ENCODE measurements at regions not wholly inside any gene's neighbourhood (a gene's known extent, or its start where the extent isn't known, plus 50 kb on each side); places are given as distances from the start of the nearest gene placed in this dataset.

DNA sequence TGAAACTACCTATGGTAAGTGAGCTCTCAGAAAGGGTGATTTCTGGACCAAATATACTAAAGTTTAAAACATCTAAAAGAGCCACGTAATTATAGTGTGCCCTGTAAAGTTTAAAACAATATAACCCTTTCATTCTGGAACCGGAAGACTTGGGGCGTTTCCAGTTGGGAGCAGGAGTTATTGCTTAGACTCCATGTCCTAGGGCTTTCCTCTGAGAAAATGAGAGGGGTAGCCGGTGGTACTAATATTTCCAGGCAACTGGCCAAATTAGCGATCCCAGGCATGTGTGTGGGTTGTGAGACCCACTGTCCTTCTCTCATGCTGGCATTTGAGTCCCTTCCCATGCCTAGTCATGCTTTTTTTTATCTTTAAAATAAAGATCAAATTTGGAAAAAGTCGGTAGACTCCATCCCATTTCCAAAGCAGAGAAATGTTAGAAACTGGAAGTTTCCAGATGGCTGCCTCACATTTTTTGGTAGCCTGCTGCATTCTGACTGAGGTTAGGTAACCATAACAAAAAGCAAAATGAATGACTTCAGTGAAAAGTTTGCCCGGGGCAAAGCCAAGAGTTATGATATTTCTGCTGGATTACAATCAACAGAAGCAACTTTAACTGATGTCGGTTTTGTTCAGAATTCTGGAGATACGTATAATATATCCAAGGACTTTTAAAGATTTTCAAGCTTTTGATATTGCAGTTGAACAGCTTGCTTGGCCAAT lies 227.4 kb downstream of the SS18 start:
- no peak overlapping the region for H3K4me2 ChIP-seq (ENCODE audit: insufficient read depth, low read length)
- no peak for FAIRE-seq
- no peaks in the 10 kb centered on the region for H3K36me3 ChIP-seq (ENCODE audit: control insufficient read depth in 2 of 2, extremely low read depth in 1 of 2, insufficient read depth in 2 of 2, low read length in 2 of 2)
- no peaks in the 10 kb centered on the region for H3K4me1 ChIP-seq (ENCODE audit: control insufficient read depth, extremely low read depth, insufficient read depth, low read length)
- H2AFZ ChIP-seq (ENCODE audit: low read depth, low read length) = no peak overlapping the region
- no peak overlapping the region for H3K4me3 ChIP-seq (replicated peaks in 1 of 3; ENCODE audit: insufficient read depth in 1 of 3, low read depth in 1 of 3, low read length in 3 of 3)
- no peaks in the 10 kb centered on the region for H4K20me1 ChIP-seq (replicated peaks; ENCODE audit: control insufficient read depth, extremely low read depth, insufficient read depth, low read length)
- H3K27ac ChIP-seq (ENCODE audit: insufficient read depth, low read depth, low read length) = no peak overlapping the region
- POLR2A ChIA-PET = no interaction called here
- dilution Hi-C loops (cut with MboI; ENCODE audit: extremely low pct_ligation_motif_present, low sequenced_read_pairs) = no loop called here
- H3K9ac ChIP-seq (replicated peaks; ENCODE audit: extremely low read depth, insufficient read depth, low read length) = no peak overlapping the region
- peaks cover 5 to 6% of the 10 kb centered on the region in 2 experiments for H3K27me3 ChIP-seq (ENCODE audit: control insufficient read depth in 2 of 2, insufficient read depth in 2 of 2, low read length in 2 of 2)
- H3K79me2 ChIP-seq (ENCODE audit: control insufficient read depth, insufficient read depth, low read length) = no peaks in the 10 kb centered on the region
- DNase-seq (ENCODE audit: low read depth, low spot score) = no peak
- no peaks in the 10 kb centered on the region for H3K9me3 ChIP-seq (replicated peaks; ENCODE audit: control insufficient read depth, insufficient read depth, low read length)
- TF ChIP-seq EZH2 (IDR thresholded peaks at IDR 0.05; ENCODE audit: borderline replicate concordance, low read depth, low read length, severe bottlenecking) (no peak), MYC (IDR thresholded peaks at IDR 0.05; ENCODE audit: low read depth, low read length) (no peak), FOS (IDR thresholded peaks at IDR 0.05; ENCODE audit: borderline replicate concordance, insufficient read depth, low read length) (no peak), GATA2 (IDR thresholded peaks at IDR 0.05; ENCODE audit: insufficient read depth, insufficient read length, low read depth, low read length) (no peak), JUN (IDR thresholded peaks at IDR 0.05; ENCODE audit: borderline replicate concordance, insufficient read depth, insufficient read length, low read depth) (no peak), POLR2A (IDR thresholded peaks at IDR 0.05; ENCODE audit: low read depth, low read length) (no peak), POLR2AphosphoS5 (IDR thresholded peaks at IDR 0.05; ENCODE audit: insufficient read depth, low read depth, low read length) (no peak)
- TF ChIP-seq, protein P1, sequence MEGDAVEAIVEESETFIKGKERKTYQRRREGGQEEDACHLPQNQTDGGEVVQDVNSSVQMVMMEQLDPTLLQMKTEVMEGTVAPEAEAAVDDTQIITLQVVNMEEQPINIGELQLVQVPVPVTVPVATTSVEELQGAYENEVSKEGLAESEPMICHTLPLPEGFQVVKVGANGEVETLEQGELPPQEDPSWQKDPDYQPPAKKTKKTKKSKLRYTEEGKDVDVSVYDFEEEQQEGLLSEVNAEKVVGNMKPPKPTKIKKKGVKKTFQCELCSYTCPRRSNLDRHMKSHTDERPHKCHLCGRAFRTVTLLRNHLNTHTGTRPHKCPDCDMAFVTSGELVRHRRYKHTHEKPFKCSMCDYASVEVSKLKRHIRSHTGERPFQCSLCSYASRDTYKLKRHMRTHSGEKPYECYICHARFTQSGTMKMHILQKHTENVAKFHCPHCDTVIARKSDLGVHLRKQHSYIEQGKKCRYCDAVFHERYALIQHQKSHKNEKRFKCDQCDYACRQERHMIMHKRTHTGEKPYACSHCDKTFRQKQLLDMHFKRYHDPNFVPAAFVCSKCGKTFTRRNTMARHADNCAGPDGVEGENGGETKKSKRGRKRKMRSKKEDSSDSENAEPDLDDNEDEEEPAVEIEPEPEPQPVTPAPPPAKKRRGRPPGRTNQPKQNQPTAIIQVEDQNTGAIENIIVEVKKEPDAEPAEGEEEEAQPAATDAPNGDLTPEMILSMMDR (IDR thresholded peaks at IDR 0.05; ENCODE audit: extremely low read depth in 1 of 2, insufficient read depth in 1 of 2, low read depth in 1 of 2, low read length in 2 of 2) = no peak
- TF ChIP-seq, protein P2, sequence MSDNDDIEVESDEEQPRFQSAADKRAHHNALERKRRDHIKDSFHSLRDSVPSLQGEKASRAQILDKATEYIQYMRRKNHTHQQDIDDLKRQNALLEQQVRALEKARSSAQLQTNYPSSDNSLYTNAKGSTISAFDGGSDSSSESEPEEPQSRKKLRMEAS (IDR thresholded peaks at IDR 0.05; ENCODE audit: insufficient read depth, insufficient read length) = no peak
- intact Hi-C loops (cut with micrococcal nuclease) = no loop called here
- BruUV-seq (replicated peaks) = no TSS peak
- CTCF ChIA-PET = no interaction called here
- no peaks in the 10 kb centered on the region for H3K9me1 ChIP-seq (replicated peaks; ENCODE audit: control insufficient read depth, extremely low read depth, insufficient read depth, low read length)
